ENCODE measurements at regions not wholly inside any gene's neighbourhood (a gene's known extent, or its start where the extent isn't known, plus 50 kb on each side); places are given as distances from the start of the nearest gene placed in this dataset.

- in situ Hi-C loops (cut with HindIII; ENCODE audit: low sequenced_read_pairs) = no loop called here
- TF ChIP-seq, protein P1, sequence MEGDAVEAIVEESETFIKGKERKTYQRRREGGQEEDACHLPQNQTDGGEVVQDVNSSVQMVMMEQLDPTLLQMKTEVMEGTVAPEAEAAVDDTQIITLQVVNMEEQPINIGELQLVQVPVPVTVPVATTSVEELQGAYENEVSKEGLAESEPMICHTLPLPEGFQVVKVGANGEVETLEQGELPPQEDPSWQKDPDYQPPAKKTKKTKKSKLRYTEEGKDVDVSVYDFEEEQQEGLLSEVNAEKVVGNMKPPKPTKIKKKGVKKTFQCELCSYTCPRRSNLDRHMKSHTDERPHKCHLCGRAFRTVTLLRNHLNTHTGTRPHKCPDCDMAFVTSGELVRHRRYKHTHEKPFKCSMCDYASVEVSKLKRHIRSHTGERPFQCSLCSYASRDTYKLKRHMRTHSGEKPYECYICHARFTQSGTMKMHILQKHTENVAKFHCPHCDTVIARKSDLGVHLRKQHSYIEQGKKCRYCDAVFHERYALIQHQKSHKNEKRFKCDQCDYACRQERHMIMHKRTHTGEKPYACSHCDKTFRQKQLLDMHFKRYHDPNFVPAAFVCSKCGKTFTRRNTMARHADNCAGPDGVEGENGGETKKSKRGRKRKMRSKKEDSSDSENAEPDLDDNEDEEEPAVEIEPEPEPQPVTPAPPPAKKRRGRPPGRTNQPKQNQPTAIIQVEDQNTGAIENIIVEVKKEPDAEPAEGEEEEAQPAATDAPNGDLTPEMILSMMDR (IDR thresholded peaks at IDR 0.05; ENCODE audit: low read depth, low read length, missing control alignments) = no peak
- H3K4me3 ChIP-seq (ENCODE audit: low read depth, low read length) = no peak overlapping the region
- no peak for DNase-seq (ENCODE audit: low read depth)
Measured at GRCh38 chr6:77036400-77036799, 426.9 kb downstream of the HTR1B start.

GRCh38 chr6:77034161-77034560 is 429.1 kb downstream of the HTR1B start:
- in situ Hi-C loops (cut with HindIII; ENCODE audit: low sequenced_read_pairs) = no loop called here
- DNase-seq (ENCODE audit: low read depth) = peak; percentile 93
- TF ChIP-seq, protein P1 (IDR thresholded peaks at IDR 0.05; ENCODE audit: low read depth, low read length, missing control alignments) = no peak
- no peak overlapping the region for H3K4me3 ChIP-seq (ENCODE audit: low read depth, low read length)

DNA sequence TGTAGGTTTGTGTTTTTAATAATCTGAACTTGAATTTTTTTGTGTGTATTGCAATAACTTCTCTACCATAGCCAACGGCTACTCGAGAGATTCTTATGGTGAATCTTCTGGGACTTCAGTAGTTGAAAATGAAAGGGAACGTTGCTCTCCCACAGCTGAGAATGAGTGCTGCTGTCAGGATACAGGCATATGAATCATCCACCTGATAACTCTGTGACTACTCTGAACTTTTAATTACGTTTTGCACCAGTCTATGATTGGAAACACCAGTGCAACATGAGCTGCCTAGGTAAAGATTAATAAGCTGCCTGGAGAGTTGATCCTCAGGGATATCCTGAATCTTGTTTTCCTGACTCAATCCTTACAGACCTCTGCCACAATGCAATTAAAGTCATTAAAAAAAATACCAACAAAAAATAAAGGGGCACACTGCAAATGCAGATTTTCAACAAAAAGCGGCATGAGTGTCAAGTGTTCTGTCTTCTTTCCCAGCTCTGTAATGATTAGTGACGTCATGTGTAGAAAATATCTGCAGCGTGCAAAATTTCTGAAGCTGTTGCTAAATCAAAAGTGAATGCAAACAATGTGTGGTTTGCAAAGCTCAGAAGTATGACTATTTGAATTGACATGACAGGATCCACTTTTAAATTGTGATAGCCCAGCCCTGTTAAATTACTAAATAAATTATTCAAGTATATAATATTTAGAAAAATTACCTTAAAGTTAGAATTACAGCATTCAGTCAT is 432.2 kb downstream of the HTR1B start:
- DNase-seq (ENCODE audit: low read depth) = no peak
- no peak overlapping the region for H3K4me3 ChIP-seq (ENCODE audit: low read depth, low read length)
- in situ Hi-C loops (cut with HindIII; ENCODE audit: low sequenced_read_pairs) = no loop called here

GRCh38 chr6:77026341-77026740 is 436.9 kb downstream of the HTR1B start:
- TF ChIP-seq, protein P1 (IDR thresholded peaks at IDR 0.05; ENCODE audit: low read depth, low read length, missing control alignments) = no peak
- DNase-seq (ENCODE audit: low read depth) = no peak
- H3K4me3 ChIP-seq (ENCODE audit: low read depth, low read length) = no peak overlapping the region
- in situ Hi-C loops (cut with HindIII; ENCODE audit: low sequenced_read_pairs) = no loop called here

More for the DNA sequence above, 432.2 kb downstream of the HTR1B start:
- TF ChIP-seq, protein P1 (IDR thresholded peaks at IDR 0.05; ENCODE audit: low read depth, low read length, missing control alignments) = no peak

DNA sequence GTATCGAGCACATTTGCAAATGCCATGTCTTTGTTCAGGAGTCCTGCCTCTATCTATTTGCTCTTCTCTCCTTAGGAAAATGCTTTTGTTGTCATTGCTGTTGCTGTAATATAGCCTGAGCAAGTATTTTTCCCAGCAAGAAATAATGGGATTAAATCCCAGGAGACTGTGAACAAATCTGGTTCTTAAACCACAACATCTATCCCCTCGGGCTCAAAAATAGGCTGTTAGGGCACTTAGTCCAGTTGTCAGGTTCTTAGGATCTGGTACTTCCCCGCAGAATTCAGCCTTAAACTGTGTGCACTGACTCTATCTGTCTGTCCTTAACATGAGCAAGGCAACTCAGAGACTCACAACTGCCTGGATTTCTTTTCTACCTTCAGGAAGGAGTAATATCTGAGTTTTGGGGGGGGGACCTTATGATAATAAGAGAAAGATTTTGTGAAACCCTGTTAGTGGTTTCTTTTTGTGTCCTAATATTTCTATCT is 437.5 kb downstream of the HTR1B start:
- in situ Hi-C loops (cut with HindIII; ENCODE audit: low sequenced_read_pairs) = no loop called here
- DNase-seq (ENCODE audit: low read depth) = no peak

GRCh38 chr6:77021778-77022177 is 441.5 kb downstream of the HTR1B start:
- DNase-seq (ENCODE audit: low read depth) = no peak
- TF ChIP-seq, protein P1 (IDR thresholded peaks at IDR 0.05; ENCODE audit: low read depth, low read length, missing control alignments) = no peak
- in situ Hi-C loops (cut with HindIII; ENCODE audit: low sequenced_read_pairs) = no loop called here
- no peak overlapping the region for H3K4me3 ChIP-seq (ENCODE audit: low read depth, low read length)

More for the DNA sequence above, 437.5 kb downstream of the HTR1B start:
- TF ChIP-seq, protein P1 (IDR thresholded peaks at IDR 0.05; ENCODE audit: low read depth, low read length, missing control alignments) = no peak
- H3K4me3 ChIP-seq (ENCODE audit: low read depth, low read length) = no peak overlapping the region

All from astrocyte of the cerebellum (primary cell).